HCT116 (cell line): ENCODE measurements at regions not wholly inside any gene's neighbourhood (a gene's known extent, or its start where the extent isn't known, plus 50 kb on each side); places are given as distances from the start of the nearest gene placed in this dataset.

Experiments
- ATF3 ChIP-seq: IDR thresholded peaks from 2 replicates; pipeline ENCODE4 v1.6.1; 2012
- CBX3 ChIP-seq: IDR thresholded peaks from 2 replicates; pipeline ENCODE4 v1.6.1; 2012; ENCODE audit warnings: low read depth
- CTCF ChIP-seq, 3 experiments: fragments of 200-600 bp in 1 of 3; sonication (generic) in 1 of 3; IDR thresholded peaks in 2 of 3; conservative IDR thresholded peaks in 1 of 3; 2 replicates each; pipeline ENCODE4 v1.5.1; 2012 to 2017; ENCODE audit warnings: low read depth in 2 of 3, low read length in 2 of 3, antibody characterized with exemption in 1 of 3, borderline replicate concordance in 1 of 3, control low read depth in 1 of 3, mild to moderate bottlenecking in 1 of 3, mixed read lengths in 1 of 3, mixed run types in 1 of 3, moderate library complexity in 1 of 3; ENCODE audit not compliant: insufficient read depth in 1 of 3
- EZH2 ChIP-seq: fragments of 200-600 bp; sonication (generic); IDR thresholded peaks from 2 replicates; pipeline ENCODE4 v1.6.1; 2017; ENCODE audit warnings: antibody characterized with exemption, mixed run types
- POLR2A ChIP-seq: IDR thresholded peaks from 2 replicates; pipeline ENCODE4 v1.7.0; 2011; ENCODE audit warnings: borderline replicate concordance; ENCODE audit not compliant: insufficient read depth, insufficient read length; ENCODE audit errors: extremely low read depth
- POLR2AphosphoS5 ChIP-seq: IDR thresholded peaks from 2 replicates; pipeline ENCODE4 v1.6.1; 2011; ENCODE audit warnings: mild to moderate bottlenecking, low read depth, low read length, moderate library complexity
- SIN3A ChIP-seq: IDR thresholded peaks from 2 replicates; pipeline ENCODE4 v1.6.1; 2012; ENCODE audit warnings: low read depth
- SP1 ChIP-seq: IDR thresholded peaks from 2 replicates; pipeline ENCODE4 v1.6.1; 2012; ENCODE audit warnings: low read depth
- SRF ChIP-seq: IDR thresholded peaks from 2 replicates; pipeline ENCODE4 v1.6.1; 2012; ENCODE audit warnings: low read depth
- TF ChIP-seq, protein P1 (sequence below): IDR thresholded peaks from 2 replicates; pipeline ENCODE4 v1.6.1; 2012; ENCODE audit warnings: low read depth
- TF ChIP-seq, protein P2 (sequence below): IDR thresholded peaks from 2 replicates; pipeline ENCODE4 v1.6.1; 2012

DNA sequence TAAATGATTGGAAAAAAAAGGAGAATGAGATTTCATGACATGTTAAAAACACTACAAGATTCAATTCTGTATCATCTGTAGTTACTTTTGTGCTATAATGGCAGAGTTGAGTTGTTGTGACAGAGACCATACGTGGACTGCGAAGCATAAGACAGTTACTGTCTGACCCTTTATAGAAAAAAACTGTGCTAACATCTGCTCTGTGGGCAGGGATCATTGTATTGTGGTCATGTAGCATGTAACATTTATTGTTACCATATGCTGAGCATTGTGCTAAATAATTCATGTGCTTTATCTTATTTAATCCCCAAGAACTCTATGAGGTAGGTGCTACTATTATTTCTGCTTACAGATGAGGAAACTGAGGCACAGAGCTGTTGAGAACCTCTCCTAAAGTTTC lies 147.3 kb upstream of the HMHB1 start:
- TF ChIP-seq POLR2AphosphoS5 (no peak), CTCF (IDR thresholded peaks at IDR 0.05 in 2 of 3, conservative IDR thresholded peaks at IDR 0.05 in 1 of 3; ENCODE audit: borderline replicate concordance in 1 of 3, insufficient read depth in 1 of 3, low read depth in 2 of 3, low read length in 2 of 3) (no peak), ATF3 (no peak), EZH2 (no peak), POLR2A (no peak), SRF (no peak), CBX3 (no peak), SIN3A (no peak), SP1 (no peak)
- TF ChIP-seq, protein P1, sequence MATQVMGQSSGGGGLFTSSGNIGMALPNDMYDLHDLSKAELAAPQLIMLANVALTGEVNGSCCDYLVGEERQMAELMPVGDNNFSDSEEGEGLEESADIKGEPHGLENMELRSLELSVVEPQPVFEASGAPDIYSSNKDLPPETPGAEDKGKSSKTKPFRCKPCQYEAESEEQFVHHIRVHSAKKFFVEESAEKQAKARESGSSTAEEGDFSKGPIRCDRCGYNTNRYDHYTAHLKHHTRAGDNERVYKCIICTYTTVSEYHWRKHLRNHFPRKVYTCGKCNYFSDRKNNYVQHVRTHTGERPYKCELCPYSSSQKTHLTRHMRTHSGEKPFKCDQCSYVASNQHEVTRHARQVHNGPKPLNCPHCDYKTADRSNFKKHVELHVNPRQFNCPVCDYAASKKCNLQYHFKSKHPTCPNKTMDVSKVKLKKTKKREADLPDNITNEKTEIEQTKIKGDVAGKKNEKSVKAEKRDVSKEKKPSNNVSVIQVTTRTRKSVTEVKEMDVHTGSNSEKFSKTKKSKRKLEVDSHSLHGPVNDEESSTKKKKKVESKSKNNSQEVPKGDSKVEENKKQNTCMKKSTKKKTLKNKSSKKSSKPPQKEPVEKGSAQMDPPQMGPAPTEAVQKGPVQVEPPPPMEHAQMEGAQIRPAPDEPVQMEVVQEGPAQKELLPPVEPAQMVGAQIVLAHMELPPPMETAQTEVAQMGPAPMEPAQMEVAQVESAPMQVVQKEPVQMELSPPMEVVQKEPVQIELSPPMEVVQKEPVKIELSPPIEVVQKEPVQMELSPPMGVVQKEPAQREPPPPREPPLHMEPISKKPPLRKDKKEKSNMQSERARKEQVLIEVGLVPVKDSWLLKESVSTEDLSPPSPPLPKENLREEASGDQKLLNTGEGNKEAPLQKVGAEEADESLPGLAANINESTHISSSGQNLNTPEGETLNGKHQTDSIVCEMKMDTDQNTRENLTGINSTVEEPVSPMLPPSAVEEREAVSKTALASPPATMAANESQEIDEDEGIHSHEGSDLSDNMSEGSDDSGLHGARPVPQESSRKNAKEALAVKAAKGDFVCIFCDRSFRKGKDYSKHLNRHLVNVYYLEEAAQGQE, result no peak
- TF ChIP-seq, protein P2, sequence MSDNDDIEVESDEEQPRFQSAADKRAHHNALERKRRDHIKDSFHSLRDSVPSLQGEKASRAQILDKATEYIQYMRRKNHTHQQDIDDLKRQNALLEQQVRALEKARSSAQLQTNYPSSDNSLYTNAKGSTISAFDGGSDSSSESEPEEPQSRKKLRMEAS, result no peak
